C4-2B (cell line): ENCODE measurements at regions not wholly inside any gene's neighbourhood (a gene's known extent, or its start where the extent isn't known, plus 50 kb on each side); places are given as distances from the start of the nearest gene placed in this dataset.
"Not testable (repeated sequence)": the region's sequence is repeated elsewhere in the genome, so short reads cannot be mapped to it uniquely, and the experiment has no call there.

Source experiments
- CTCF ChIP-seq: fragments of 450-650 bp; conservative IDR thresholded peaks from 2 replicates; pipeline ENCODE4 v1.5.1; 2017; ENCODE audit warnings: mild to moderate bottlenecking
- ZFX ChIP-seq: fragments of 450-650 bp; IDR thresholded peaks from 2 replicates; pipeline ENCODE4 v1.6.1; 2017

- not testable (repeated sequence) for TF ChIP-seq CTCF, ZFX
Measured at GRCh38 chr17:59500086-59500655, 65.2 kb upstream of the DHX40 start.
